NCI-H2107 treated with DMSO at 0.1 percent for 48 hours (cell line): ENCODE measurements at regions not wholly inside any gene's neighbourhood (a gene's known extent, or its start where the extent isn't known, plus 50 kb on each side); places are given as distances from the start of the nearest gene placed in this dataset.
A peak's percentile ranks its signal among the peaks of the same experiment; 100 is the strongest.

ENCODE experiments used
- DNase-seq: peaks from one replicate; lab custom pipeline; 2025; ENCODE audit not compliant: unreplicated experiment; lab: John Stamatoyannopoulos, UW

GRCh38 chr5:6914347-6914746 lies 201.1 kb downstream of the TENT4A start:
- no peak for DNase-seq

DNA sequence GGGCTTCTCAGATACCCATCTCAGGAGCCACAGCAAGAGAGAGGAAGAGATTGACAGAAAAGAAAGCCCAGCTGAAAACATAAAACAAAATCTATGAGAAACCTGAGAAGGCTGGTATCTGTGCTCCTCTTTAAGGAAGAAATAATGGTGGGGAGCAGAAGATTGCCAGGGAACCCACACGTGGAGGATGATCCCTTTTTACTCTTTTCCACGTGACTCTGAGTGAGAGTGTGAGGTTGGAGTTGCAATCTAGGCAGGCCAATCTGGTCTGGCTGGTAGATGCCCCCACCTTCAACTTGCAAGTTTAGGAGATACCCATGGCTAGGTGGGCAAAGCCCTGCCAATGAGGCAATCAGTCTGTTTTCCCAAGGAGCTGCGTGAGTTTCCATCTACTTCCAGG lies 202.3 kb downstream of the TENT4A start:
- no peak for DNase-seq

- no peak for DNase-seq
These were observed 205.0 kb downstream of the TENT4A start for GRCh38 chr5:6918255-6918654.

DNA sequence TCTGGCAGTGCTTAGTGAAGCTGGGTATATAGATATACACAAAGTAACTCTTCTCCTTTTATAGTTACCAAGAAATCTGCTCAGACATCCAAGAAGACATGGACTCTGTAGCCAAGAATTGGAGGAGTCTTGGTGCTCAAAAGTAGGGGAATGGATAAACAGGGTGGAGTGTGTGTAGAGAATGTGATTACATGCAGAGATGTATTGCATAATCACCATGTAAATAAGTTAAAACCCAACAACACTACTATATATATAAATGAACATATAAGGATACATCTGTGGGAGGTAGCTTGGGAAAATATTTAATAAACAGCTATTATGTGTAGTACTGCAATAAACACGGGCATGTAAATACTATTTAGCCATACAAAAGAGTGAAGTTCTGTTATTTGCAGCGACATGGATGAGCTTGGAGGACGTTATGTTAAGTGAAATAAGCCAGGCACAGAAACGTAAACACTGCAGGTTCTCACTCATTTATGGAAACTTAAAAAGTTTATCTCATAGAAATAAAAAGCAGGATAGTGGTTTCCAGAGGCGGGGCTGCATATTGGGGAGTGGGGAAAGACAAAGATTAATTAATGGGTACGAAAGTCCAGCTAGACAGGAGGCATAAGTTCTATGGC lies 207.5 kb downstream of the TENT4A start:
- no peak for DNase-seq

DNA sequence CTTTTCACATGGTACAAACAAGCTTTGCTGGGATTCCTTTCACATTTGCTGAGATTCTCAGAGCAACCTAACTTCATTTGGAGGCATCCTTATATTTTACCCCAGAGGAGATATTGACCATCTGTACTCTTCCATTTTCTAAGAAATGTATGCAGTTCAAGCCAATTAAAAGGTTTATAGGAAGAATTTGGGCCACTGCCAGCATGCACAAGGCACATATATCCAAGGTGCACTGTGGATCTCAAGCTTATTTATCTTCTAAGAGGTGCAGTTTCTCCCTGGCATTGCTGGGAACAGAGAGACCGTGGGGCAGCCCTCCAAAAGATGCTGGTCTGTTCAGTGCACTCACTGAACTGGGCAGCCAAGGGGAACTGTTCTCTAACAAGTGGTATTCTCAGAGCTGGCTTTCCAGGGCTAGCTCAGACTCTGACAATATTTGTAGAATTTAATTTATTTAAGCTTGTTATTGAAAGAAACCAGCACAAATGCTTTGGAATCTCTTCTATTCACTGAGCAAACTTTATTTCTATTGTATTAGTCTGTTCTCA lies 213.3 kb downstream of the TENT4A start:
- DNase-seq, result no peak

DNA sequence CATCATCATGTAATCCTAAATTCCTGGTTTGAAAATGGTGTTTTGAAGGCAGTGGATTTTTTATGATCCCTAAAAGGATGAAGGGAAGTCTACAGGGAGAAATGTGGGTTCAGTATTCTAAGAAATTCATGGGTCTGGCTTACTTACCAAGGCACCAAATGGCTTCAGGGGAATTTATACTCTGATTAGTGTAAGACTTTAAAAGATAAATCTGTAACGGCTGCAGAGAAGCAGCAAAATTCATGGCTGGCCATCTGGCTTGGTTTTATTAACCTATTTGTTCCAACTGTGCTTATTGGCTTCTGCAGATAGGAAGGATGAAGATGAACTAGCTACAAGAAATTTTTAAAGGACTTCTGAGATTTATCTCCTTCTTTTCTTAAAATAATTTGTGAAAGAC lies 222.8 kb downstream of the TENT4A start:
- no peak for DNase-seq

GRCh38 chr5:6937677-6938076 lies 224.4 kb downstream of the TENT4A start:
- DNase-seq, result no peak

GRCh38 chr5:6941631-6942030 lies 228.4 kb downstream of the TENT4A start:
- DNase-seq, result no peak

DNA sequence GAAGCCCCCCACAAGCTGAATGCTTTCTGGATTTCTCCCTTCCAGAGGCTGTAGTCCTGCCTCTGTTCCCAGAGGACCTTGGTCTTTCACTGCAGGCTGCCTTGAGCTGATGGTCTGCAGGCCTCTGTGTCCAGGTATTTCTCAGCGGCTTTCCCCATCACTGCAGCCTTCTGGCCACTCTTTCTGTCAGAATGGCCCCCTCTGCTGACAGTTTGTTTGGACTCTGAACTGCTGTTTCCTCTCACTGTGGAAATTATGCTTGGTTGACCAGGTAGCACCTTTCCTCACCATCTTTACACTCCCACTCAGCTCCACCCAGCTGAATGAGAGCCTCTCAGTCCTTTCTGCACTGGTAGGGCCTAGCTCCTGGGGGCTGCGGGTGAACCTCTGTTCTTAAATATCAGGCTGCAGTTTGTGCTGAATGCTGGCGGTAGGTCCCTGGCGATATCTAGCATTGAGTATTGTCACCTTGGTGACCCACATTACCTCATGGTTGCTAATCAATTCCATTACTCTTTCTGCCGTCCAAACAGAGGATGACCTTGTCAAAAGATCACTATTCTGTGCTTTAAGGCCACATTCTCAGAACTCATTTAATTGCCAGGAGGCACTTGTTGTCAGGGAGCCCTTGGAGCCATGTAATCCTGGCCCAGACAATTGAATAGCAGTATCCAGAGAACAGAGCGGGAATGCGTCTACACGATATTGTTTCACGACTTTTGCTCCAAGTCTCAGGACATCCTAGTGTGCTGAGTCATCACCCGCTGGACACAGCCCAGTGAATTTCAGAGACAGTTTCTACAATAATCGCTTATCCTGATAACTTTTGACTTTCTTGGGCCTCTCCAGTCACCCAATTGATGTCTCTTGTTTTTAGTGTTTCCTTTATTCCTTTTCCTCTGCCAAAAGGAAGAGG lies 230.2 kb downstream of the TENT4A start:
- DNase-seq, result no peak

DNA sequence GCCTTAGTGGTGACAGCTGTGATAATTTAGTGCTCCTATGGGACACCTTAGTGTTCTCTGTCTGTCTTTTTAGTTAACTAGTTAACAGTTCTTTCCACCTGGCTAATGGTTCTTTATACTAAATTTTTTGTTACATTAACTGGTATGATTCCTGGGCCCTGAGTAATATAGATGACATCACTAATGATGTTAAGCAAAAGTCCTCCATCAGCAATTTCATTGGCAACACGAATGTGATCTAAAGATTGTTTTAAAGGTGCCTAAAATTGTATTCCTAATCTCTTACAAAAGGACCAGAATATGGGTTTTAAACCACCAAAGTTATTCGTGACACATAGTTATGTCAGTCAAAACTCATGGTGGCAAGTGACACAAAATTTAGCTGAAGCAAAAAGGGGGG lies 235.3 kb downstream of the TENT4A start:
- no peak for DNase-seq

- no peak for DNase-seq
These were observed 236.0 kb downstream of the TENT4A start for GRCh38 chr5:6949230-6949629.

- no peak for DNase-seq
These were observed 237.0 kb downstream of the TENT4A start for GRCh38 chr5:6950250-6950649.

DNA sequence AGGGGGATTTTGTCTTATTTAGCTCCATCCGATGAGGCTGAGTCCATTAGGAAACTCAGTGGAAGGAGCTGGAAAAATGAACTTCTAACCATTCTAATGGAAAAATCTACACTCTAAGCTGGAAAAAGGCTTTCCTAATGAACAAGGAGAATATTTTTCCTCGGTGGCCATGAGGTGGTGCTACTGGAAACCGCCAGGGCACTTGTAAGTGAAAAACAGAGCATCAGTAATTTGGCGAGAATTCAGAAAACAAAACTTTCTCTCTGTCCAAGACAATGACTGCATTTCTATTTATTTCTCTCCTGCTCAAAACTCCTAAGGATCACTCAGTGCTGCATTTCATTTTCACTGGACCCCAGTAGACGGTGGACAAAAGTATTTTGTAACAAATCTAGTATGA lies 237.6 kb downstream of the TENT4A start:
- DNase-seq, result no peak

GRCh38 chr5:6961123-6961522 lies 247.9 kb downstream of the TENT4A start:
- DNase-seq, result no peak

- DNase-seq, result no peak
These were observed 248.8 kb downstream of the TENT4A start for GRCh38 chr5:6961837-6962635.

- no peak for DNase-seq
These were observed 263.7 kb downstream of the TENT4A start for GRCh38 chr5:6976971-6977370.

- peak; percentile 58 for DNase-seq
These were observed 265.8 kb downstream of the TENT4A start for GRCh38 chr5:6979061-6979460.

GRCh38 chr5:6989230-6989629 lies 276.0 kb downstream of the TENT4A start:
- DNase-seq, result no peak

GRCh38 chr5:6994097-6994496 lies 280.9 kb downstream of the TENT4A start:
- DNase-seq, result no peak

DNA sequence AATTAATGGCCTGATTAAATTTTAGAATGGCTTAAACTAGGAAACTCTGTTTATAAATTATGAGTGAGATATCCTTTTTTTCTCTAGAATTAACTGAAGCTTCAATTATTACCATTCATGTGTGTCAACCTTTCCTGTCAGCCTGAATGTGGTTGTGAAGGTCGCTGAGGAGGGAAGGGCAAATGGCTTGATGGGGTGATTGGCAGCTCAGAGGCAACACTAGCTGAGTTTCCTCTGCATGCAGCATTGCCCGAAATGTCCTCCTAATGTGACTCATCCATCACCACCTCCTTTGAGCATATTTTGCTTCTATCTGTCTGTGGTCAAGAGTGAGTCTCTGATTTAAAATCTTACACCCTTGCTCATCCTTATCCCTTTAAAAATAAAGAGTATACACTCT lies 281.9 kb downstream of the TENT4A start:
- DNase-seq, result no peak

- DNase-seq, result no peak
These were observed 287.1 kb downstream of the TENT4A start for GRCh38 chr5:7000310-7000709.
